Fibroblast of lung (primary cell): ENCODE measurements at regions not wholly inside any gene's neighbourhood (a gene's known extent, or its start where the extent isn't known, plus 50 kb on each side); places are given as distances from the start of the nearest gene placed in this dataset.

Experiments
- EZH2 ChIP-seq: IDR thresholded peaks from 2 replicates; pipeline ENCODE4 v1.5.1; 2012; ENCODE audit warnings: low read length, control low read depth, mild to moderate bottlenecking; ENCODE audit errors: missing control alignments
- TF ChIP-seq, protein P1 (sequence below), 2 donors: IDR thresholded peaks in 1 of 2; conservative IDR thresholded peaks in 1 of 2; 1 replicate in 1 of 2; 2 replicates in 1 of 2; pipeline ENCODE4 v1.5.1; 2011 to 2012; ENCODE audit warnings: low read length in 2 of 2, control low read depth in 1 of 2, inconsistent platforms in 1 of 2, low read depth in 1 of 2, mild to moderate bottlenecking in 1 of 2

DNA sequence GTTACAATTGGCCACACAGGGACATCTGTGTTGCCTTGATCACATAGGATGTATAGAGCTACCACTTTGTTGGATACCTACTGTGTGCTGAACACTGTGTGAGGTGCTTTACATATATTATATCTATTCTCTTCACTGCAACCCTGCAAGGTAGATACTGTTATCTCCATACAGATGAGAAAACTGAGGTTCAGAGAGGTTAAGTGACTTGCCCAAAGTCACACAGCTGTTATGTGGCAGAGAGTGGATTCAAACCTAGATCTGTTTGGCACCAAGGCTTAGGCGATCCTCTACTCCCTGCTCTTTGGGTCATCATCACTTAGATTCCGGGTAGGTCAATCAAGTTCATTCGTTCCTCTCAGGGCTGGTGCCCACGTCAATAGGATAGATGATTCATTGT is 260.5 kb upstream of the IRX3 start:
- TF ChIP-seq EZH2, result no peak
- TF ChIP-seq, protein P1, sequence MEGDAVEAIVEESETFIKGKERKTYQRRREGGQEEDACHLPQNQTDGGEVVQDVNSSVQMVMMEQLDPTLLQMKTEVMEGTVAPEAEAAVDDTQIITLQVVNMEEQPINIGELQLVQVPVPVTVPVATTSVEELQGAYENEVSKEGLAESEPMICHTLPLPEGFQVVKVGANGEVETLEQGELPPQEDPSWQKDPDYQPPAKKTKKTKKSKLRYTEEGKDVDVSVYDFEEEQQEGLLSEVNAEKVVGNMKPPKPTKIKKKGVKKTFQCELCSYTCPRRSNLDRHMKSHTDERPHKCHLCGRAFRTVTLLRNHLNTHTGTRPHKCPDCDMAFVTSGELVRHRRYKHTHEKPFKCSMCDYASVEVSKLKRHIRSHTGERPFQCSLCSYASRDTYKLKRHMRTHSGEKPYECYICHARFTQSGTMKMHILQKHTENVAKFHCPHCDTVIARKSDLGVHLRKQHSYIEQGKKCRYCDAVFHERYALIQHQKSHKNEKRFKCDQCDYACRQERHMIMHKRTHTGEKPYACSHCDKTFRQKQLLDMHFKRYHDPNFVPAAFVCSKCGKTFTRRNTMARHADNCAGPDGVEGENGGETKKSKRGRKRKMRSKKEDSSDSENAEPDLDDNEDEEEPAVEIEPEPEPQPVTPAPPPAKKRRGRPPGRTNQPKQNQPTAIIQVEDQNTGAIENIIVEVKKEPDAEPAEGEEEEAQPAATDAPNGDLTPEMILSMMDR (conservative IDR thresholded peaks at IDR 0.05 in 1 of 2, IDR thresholded peaks at IDR 0.05 in 1 of 2; ENCODE audit: low read depth in 1 of 2, low read length in 2 of 2), result no peak
